ENCODE measurements at regions not wholly inside any gene's neighbourhood (a gene's known extent, or its start where the extent isn't known, plus 50 kb on each side); places are given as distances from the start of the nearest gene placed in this dataset.

- TF ChIP-seq, protein P1, sequence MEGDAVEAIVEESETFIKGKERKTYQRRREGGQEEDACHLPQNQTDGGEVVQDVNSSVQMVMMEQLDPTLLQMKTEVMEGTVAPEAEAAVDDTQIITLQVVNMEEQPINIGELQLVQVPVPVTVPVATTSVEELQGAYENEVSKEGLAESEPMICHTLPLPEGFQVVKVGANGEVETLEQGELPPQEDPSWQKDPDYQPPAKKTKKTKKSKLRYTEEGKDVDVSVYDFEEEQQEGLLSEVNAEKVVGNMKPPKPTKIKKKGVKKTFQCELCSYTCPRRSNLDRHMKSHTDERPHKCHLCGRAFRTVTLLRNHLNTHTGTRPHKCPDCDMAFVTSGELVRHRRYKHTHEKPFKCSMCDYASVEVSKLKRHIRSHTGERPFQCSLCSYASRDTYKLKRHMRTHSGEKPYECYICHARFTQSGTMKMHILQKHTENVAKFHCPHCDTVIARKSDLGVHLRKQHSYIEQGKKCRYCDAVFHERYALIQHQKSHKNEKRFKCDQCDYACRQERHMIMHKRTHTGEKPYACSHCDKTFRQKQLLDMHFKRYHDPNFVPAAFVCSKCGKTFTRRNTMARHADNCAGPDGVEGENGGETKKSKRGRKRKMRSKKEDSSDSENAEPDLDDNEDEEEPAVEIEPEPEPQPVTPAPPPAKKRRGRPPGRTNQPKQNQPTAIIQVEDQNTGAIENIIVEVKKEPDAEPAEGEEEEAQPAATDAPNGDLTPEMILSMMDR (IDR thresholded peaks at IDR 0.05), result no peak
- no peak for TF ChIP-seq POLR2A (IDR thresholded peaks at IDR 0.05)
Observed at GRCh38 chr1:90821152-90821787, 104.2 kb upstream of the BARHL2 start.

Data from ovary (tissue), 3 donors.